IPS-NIHi7 (cell line): ENCODE measurements at regions not wholly inside any gene's neighbourhood (a gene's known extent, or its start where the extent isn't known, plus 50 kb on each side); places are given as distances from the start of the nearest gene placed in this dataset.
A peak's percentile ranks its signal among the peaks of the same experiment; 100 is the strongest.

Experiments
- DNase-seq: peaks from one replicate; pipeline ENCODE4 v3.0.0; 2012; ENCODE audit warnings: mixed read lengths; ENCODE audit errors: extremely low spot score

- no peak for DNase-seq
Measured at GRCh38 chr2:129459881-129460280, 519.6 kb upstream of the RAB6C start.

GRCh38 chr2:129460299-129461198 lies 518.9 kb upstream of the RAB6C start:
- peak; percentile 3 for DNase-seq

GRCh38 chr2:129462349-129462748 lies 517.1 kb upstream of the RAB6C start:
- peak; percentile 4 for DNase-seq

- DNase-seq: peak; percentile 6
Measured at GRCh38 chr2:129462967-129463366, 516.5 kb upstream of the RAB6C start.

- DNase-seq: peak; percentile 6
Measured at GRCh38 chr2:129464036-129464435, 515.4 kb upstream of the RAB6C start.

GRCh38 chr2:129464631-129465030 lies 514.8 kb upstream of the RAB6C start:
- DNase-seq: peak; percentile 6

- DNase-seq: peak; percentile 3
Measured at GRCh38 chr2:129465045-129465444, 514.4 kb upstream of the RAB6C start.

- DNase-seq: peak; percentile 3
Measured at GRCh38 chr2:129466389-129466788, 513.1 kb upstream of the RAB6C start.

GRCh38 chr2:129467012-129467779 lies 512.3 kb upstream of the RAB6C start:
- DNase-seq: peak; percentile 4

GRCh38 chr2:129467941-129468340 lies 511.5 kb upstream of the RAB6C start:
- DNase-seq: no peak

- no peak for DNase-seq
Measured at GRCh38 chr2:129468879-129469278, 510.6 kb upstream of the RAB6C start.

GRCh38 chr2:129469389-129469788 lies 510.1 kb upstream of the RAB6C start:
- DNase-seq: no peak

- DNase-seq: no peak
Measured at GRCh38 chr2:129469871-129470270, 509.6 kb upstream of the RAB6C start.

GRCh38 chr2:129478902-129479517 lies 500.5 kb upstream of the RAB6C start:
- peak; percentile 7 for DNase-seq

GRCh38 chr2:129479892-129480291 lies 499.6 kb upstream of the RAB6C start:
- no peak for DNase-seq

GRCh38 chr2:129480790-129481189 lies 498.7 kb upstream of the RAB6C start:
- DNase-seq: no peak

GRCh38 chr2:129481306-129482219 lies 497.9 kb upstream of the RAB6C start:
- DNase-seq: no peak

GRCh38 chr2:129482626-129483025 lies 496.8 kb upstream of the RAB6C start:
- DNase-seq: no peak

- DNase-seq: no peak
Measured at GRCh38 chr2:129483366-129483765, 496.1 kb upstream of the RAB6C start.

- DNase-seq: no peak
Measured at GRCh38 chr2:129484999-129485897, 494.2 kb upstream of the RAB6C start.
